ENCODE measurements at regions not wholly inside any gene's neighbourhood (a gene's known extent, or its start where the extent isn't known, plus 50 kb on each side); places are given as distances from the start of the nearest gene placed in this dataset.

GRCh38 chr4:176843710-176844109 lies 51.0 kb upstream of the VEGFC start:
- DNase-seq (ENCODE audit: low spot score), result no peak

- DNase-seq (ENCODE audit: low spot score), result no peak
Observed at GRCh38 chr4:176844448-176844847, 51.7 kb upstream of the VEGFC start.

DNA sequence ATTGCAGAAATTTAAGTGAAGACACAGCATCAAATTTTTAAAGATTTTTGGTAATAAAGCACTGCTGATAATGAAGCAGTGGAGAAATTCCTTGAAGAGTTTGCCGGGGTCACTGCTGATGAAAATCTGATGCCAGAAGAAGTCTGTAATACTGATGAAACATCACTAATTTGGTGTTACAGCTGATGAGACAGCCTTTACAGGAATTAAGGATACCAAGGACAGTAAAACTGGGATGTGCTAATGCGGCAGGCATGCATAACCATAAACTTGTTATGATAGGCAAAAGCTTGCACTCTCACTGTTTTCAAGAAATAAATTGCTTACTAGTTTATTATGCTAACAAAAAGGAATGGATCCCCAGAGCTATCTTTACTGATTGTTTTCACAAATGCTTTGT lies 52.9 kb upstream of the VEGFC start:
- DNase-seq (ENCODE audit: low spot score), result no peak

GRCh38 chr4:176849076-176849475 lies 56.4 kb upstream of the VEGFC start:
- DNase-seq (ENCODE audit: low spot score), result no peak

GRCh38 chr4:176850436-176850835 lies 57.7 kb upstream of the VEGFC start:
- no peak for DNase-seq (ENCODE audit: low spot score)

- DNase-seq (ENCODE audit: low spot score), result no peak
Observed at GRCh38 chr4:176856421-176856820, 63.7 kb upstream of the VEGFC start.

DNA sequence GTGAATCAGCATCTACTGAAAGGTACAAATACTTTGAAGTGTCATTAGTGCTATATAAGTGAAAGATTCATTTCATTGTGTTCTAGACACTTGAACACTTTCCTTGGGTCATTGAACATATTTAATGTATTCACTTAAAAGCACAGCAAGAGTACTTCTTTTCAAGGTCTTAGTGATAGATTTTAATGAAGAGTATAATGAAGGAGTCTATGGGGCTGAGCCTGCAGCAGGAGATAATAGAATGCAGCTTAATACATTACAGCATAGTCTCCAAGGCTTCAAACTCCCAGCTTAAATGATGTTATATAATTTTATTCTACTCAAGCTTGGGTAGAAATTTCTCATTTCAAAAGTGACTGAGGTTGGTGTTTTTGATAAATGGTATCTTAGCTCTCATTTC lies 66.1 kb upstream of the VEGFC start:
- DNase-seq (ENCODE audit: low spot score), result no peak

GRCh38 chr4:176864238-176864637 lies 71.5 kb upstream of the VEGFC start:
- DNase-seq (ENCODE audit: low spot score), result no peak

DNA sequence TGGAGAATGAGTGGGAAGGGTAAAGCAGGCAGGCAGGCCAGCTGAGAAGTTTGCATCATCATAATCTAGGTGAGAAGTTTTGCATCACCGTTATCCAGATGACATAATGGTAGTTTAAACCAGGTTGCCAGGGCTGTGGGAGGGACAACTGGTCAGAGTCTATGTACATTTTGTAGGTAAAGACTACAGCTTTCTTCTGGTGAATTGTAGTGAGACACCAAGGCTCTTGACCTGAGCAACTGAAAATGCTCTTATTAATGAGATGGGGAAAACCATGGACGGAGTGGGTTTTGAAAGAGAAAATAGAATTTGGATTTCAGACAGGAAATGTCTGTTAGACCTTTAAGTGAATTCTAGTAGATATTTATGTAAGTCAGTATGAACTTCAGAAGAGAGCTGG lies 76.0 kb upstream of the VEGFC start:
- no peak for DNase-seq (ENCODE audit: low spot score)

DNA sequence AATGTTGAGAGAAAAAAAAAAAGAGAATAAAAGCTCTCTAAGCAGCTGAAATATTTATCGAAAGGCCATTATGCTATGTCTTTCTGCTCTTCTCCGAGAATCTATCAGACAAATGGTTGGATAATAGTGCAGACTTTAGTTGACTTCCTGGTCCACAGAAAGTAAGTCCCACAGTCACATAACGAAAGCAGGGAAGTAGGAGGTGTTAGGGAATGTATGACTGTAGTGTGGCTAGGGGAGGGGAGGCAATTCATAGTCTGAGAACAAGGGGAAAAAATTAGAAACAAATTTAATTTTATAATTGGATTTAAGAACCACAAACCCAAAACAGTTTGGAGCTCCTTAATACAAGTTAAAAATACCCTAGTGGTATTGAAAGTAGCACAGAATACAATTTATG lies 79.7 kb upstream of the VEGFC start:
- no peak for DNase-seq (ENCODE audit: low spot score)

- no peak for DNase-seq (ENCODE audit: low spot score)
Observed at GRCh38 chr4:176874721-176875445, 82.2 kb upstream of the VEGFC start.

DNA sequence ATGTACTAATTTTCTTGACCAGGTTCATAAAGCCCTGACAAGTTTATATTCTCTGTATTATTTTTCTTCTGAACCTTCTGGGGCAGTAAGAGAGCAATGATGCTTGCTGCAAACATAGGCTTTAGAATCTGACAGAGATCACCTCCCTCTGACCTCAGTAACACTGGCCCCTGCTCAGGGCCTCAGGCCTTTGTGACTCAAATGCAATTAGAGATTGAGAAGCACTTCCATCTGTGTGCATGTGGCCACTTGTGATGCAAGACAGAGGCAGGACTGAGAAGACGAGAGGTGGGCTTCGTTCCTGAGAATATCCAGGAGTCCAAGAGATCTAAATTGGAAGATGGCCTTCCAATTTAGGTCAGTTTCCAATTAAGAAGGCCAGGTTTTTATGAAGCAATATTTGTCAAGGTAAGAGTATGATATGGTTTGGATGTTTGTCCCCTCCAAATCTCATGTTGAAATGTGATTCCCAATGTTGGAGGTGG lies 82.8 kb upstream of the VEGFC start:
- DNase-seq (ENCODE audit: low spot score), result no peak

GRCh38 chr4:176879380-176880116 lies 86.8 kb upstream of the VEGFC start:
- no peak for DNase-seq (ENCODE audit: low spot score)

- DNase-seq (ENCODE audit: low spot score), result no peak
Observed at GRCh38 chr4:176882206-176882605, 89.5 kb upstream of the VEGFC start.

- no peak for DNase-seq (ENCODE audit: low spot score)
Observed at GRCh38 chr4:176883108-176883550, 90.4 kb upstream of the VEGFC start.

DNA sequence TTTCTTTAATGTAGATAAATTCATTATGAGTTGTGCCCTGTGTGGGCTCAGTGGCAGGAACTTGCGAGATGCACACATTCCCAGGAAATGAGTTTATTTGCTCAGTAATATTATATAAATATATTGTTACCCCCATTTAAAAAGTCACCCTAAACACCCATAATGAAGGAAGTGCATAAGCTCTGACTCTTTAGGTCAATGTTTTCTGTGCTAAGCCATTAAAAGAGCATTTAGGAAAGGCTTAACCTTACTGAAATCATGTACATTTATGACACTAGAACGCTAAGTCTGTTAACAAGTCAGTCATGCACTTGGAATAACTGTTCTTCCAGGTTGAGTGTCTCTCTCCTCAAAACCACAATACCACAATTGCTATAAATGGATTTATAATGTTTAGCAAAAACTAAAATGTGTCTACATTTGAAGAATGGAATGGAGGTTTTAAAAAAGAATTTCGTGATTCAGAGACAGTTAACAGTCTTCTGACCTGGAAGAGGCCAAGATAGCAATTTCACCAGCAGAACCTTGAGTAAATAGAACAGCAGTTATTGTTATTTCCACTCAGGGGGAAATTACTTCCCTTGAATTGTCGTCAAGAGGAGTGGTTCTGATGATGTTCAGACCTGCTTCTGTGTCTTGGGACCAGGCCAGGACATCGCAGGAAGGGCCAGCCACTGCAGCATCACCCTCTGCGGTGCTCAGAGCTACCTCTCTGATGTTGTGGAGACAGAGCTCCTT lies 91.1 kb upstream of the VEGFC start:
- no peak for DNase-seq (ENCODE audit: low spot score)

DNA sequence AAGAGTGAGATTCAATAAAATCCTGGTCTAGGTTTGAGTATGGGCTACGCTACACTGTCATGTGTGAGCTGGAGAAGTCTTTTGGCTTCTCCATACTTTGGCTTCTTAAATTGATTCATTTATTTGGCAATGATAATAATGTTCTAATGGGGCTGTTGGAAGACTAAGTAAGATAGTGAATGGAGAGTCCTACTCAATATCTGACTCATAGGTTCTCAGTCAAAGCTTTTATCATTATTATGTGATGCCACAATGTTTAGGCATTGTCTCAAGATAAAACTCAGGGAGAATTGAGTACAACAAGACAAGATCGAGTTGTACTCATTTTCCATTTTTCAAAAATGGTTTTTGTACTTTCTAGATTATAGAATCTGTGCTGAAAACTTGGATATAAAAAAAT lies 92.5 kb upstream of the VEGFC start:
- no peak for DNase-seq (ENCODE audit: low spot score)

DNA sequence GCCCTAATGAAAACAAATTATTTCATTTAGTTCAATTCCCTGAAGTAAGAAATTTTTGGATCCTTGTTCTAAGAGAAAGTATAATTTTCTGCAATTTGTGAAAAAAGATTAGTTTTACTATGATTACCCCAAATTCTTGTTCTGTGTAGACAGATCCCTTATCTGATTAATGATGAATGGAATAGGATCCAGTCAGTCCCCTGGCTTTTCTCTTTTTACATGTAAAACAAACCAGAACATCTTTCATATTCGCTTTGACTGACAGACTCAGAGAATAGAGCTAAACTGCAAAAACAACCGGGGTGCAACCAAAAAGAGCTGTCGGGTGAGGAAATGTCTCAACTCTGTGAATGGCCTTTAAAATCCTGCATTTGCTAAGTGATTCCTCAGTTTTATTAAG lies 93.4 kb upstream of the VEGFC start:
- DNase-seq (ENCODE audit: low spot score), result no peak

DNA sequence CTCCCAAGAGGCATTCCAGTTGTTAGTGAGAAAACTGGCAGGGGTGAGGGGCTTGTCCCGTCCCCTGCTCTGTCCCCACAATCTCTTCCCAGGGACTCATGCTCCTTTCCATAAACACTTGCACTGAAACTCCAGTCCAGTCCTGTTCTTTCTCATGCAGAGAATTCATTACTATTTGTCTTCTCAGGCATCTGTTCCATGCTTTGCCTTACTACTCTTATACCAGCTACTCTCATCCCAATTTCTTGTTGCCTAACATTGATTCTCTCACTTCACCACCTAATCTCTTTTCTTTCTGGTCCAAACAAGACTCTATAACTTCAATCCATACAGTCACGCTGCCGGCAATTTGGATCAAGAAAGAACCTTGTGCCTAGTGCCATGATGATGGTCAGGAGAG lies 97.1 kb upstream of the VEGFC start:
- DNase-seq (ENCODE audit: low spot score), result no peak

- no peak for DNase-seq (ENCODE audit: low spot score)
Observed at GRCh38 chr4:176894498-176894897, 101.8 kb upstream of the VEGFC start.

DNA sequence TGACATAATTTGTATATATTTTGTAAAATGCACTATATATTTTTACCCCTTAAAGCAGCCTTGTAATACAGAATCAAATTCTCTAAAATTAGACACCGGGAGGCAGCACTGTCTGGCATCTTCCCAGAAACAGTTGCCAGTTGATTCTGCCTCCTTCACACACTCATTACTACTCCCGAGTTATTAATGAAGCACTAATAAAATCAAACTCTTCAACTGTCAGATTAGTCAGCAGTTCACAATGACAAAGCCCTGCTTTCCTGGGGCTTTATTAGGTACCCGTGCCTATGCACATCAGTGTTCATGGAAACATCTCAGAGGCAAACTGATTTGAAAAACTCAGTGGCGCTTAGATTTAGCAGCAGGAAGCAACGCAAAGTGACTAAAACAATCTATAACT lies 103.5 kb upstream of the VEGFC start:
- peak; percentile 42 for DNase-seq (ENCODE audit: low spot score)

DNA sequence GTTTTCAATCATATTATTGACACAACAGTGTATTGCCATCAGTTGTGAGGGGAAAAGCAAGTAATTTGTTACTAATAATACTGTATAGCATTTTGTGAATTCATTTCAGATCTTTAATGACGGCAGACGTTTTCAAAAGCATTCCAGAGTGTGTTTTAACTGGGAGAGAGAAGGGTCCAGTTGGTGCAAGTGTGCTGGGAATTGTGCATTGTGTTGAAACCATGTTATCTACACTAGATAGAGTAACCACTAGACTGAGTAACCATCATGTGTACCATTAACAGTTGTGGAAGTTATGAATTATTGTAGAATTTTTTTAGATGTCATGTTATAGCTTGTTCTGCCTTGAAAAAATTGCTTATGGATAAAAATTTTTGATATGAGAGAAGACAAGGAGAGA lies 104.5 kb upstream of the VEGFC start:
- no peak for DNase-seq (ENCODE audit: low spot score)

GRCh38 chr4:176898791-176899190 lies 106.1 kb upstream of the VEGFC start:
- no peak for DNase-seq (ENCODE audit: low spot score)
